GM23248 (cell line): ENCODE measurements at regions not wholly inside any gene's neighbourhood (a gene's known extent, or its start where the extent isn't known, plus 50 kb on each side); places are given as distances from the start of the nearest gene placed in this dataset.

Source experiments
- DNase-seq: peaks from one replicate; pipeline ENCODE4 v3.0.0-alpha.2; 2015
- H2AFZ ChIP-seq: fragments of 200-600 bp; sonication (generic); 2 replicates; pipeline ENCODE4 v1.6.1; 2016; ENCODE audit warnings: antibody characterized with exemption
- H3F3A ChIP-seq: fragments of 200-600 bp; sonication (generic); 2 replicates; pipeline ENCODE4 v1.6.1; 2016; ENCODE audit warnings: mild to moderate bottlenecking, antibody characterized with exemption, mixed run types; ENCODE audit not compliant: insufficient read depth
- H3K27ac ChIP-seq: fragments of 200-600 bp; sonication (generic); 2 replicates; pipeline ENCODE4 v1.5.1; 2016; ENCODE audit warnings: mild to moderate bottlenecking
- H3K27me3 ChIP-seq: fragments of 200-600 bp; sonication (generic); replicated peaks from 2 replicates; pipeline ENCODE4 v1.6.1; 2016; ENCODE audit warnings: mild to moderate bottlenecking; ENCODE audit not compliant: insufficient read depth
- H3K36me3 ChIP-seq: fragments of 200-600 bp; sonication (generic); 2 replicates; pipeline ENCODE4 v1.6.1; 2016; ENCODE audit warnings: low read depth, mild to moderate bottlenecking
- H3K4me1 ChIP-seq: fragments of 200-600 bp; sonication (generic); 2 replicates; pipeline ENCODE4 v1.6.1; 2016; ENCODE audit warnings: mild to moderate bottlenecking; ENCODE audit not compliant: insufficient read depth
- H3K4me2 ChIP-seq: fragments of 200-600 bp; sonication (generic); one replicate; pipeline ENCODE4 v1.6.1; 2016; ENCODE audit warnings: mild to moderate bottlenecking; ENCODE audit not compliant: unreplicated experiment
- H3K4me3 ChIP-seq: fragments of 200-600 bp; sonication (generic); 2 replicates; pipeline ENCODE4 v1.5.1; 2016; ENCODE audit warnings: mild to moderate bottlenecking
- H3K79me2 ChIP-seq: fragments of 200-600 bp; sonication (generic); 2 replicates; pipeline ENCODE4 v1.6.1; 2016; ENCODE audit warnings: mild to moderate bottlenecking; ENCODE audit not compliant: insufficient read depth
- H3K9ac ChIP-seq: fragments of 200-600 bp; sonication (generic); 2 replicates; pipeline ENCODE4 v1.6.1; 2016; ENCODE audit warnings: mild to moderate bottlenecking
- H3K9me2 ChIP-seq: fragments of 200-600 bp; sonication (generic); 2 replicates; pipeline ENCODE4 v1.6.1; 2016; ENCODE audit warnings: mixed run types, mild to moderate bottlenecking, moderate library complexity; ENCODE audit not compliant: insufficient read depth
- H3K9me3 ChIP-seq: fragments of 200-600 bp; sonication (generic); one replicate; pipeline ENCODE4 v1.6.1; 2017; ENCODE audit warnings: low read depth
- H4K20me1 ChIP-seq: fragments of 200-600 bp; sonication (generic); 2 replicates; pipeline ENCODE4 v1.6.0; 2016; ENCODE audit not compliant: insufficient read depth
- EZH2 ChIP-seq: fragments of 200-600 bp; sonication (generic); IDR thresholded peaks from 2 replicates; pipeline ENCODE4 v1.6.1; 2018; ENCODE audit warnings: antibody characterized with exemption, mild to moderate bottlenecking; ENCODE audit not compliant: insufficient read depth, poor library complexity, severe bottlenecking
- EZH2phosphoT487 ChIP-seq: fragments of 200-600 bp; sonication (generic); IDR thresholded peaks from 2 replicates; pipeline ENCODE4 v1.6.1; 2018; ENCODE audit warnings: antibody characterized with exemption, moderate library complexity, mild to moderate bottlenecking, low read depth; ENCODE audit not compliant: insufficient read depth
- WGBS, 2 experiments: methylation state at CpG; one replicate each; pipeline ENCODE4 v1.1.6; 2015 to 2017; ENCODE audit warnings: low lambda C conversion rate in 2 of 2, low coverage in 1 of 2; ENCODE audit errors: missing lambda C conversion rate in 2 of 2; 5-methylcytosine and 5-hydroxymethylcytosine counted together
- in situ Hi-C: fragments of 300-500 bp; cut with MboI; formaldehyde crosslinking; loops from 2 replicates; pipeline ENCODE4 v1.15.0; 2020

DNA sequence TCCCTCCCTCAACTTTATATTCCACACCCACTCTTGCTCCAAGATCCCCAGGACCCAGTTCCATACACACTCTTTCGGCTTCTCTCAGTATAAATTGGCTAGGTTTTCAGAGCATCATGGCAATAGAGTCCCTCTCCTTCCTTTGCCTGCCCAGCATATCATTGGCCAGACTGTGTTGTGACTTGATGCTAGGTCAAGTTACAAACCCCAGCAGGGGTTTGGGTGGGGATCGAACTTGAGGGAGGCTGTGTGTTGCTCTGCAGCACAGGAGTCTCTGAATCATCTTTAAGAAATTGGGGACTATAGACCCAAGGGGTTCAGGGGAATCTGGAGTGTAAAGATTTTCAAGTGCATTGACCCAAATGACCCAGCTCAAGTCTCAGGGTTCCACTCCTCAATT, 477.5 kb upstream of the MEIS1 start:
- Histone ChIP-seq H2AFZ (no peak overlapping the region), H3K27ac (no peak overlapping the region), H3K9me2 (no peaks in the 10 kb centered on the region), H3K79me2 (no peaks in the 10 kb centered on the region), H3K9me3 (no peaks in the 10 kb centered on the region), H3K36me3 (no peaks in the 10 kb centered on the region), H3K9ac (no peak overlapping the region), H3K4me1 (no peaks in the 10 kb centered on the region), H3K4me3 (no peak overlapping the region), H4K20me1 (no peaks in the 10 kb centered on the region), H3K4me2 (no peak overlapping the region), H3K27me3 (no peaks in the 10 kb centered on the region), H3F3A (no peaks in the 10 kb centered on the region)
- in situ Hi-C loops = no loop called here
- no peak for DNase-seq
- 28 to 40% methylated on average over 2 of the region's 2 CpGs for WGBS, 2 experiments
- TF ChIP-seq EZH2 (no peak), EZH2phosphoT487 (no peak)

DNA sequence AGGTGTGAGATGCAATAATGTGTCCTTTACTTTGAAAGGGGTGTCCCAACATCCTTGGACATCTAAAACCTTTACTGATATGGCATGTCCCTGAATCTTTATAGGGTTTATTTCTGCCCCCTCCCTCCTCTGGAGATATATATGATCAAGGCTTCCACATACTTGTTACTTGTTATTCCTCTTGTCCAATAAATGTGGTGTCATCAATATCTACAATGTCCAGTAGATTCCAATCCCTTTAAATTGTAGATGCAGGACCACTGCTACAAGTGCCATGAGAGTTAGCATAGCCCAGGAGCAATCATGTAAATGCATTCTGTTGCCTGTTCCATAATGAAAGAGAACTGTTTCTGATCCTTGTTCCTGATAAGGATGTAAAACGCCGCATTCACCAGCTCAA, 479.7 kb upstream of the MEIS1 start:
- Histone ChIP-seq H3K9me3 (no peaks in the 10 kb centered on the region), H3K4me2 (no peak overlapping the region), H3K27me3 (no peaks in the 10 kb centered on the region), H3K4me3 (no peak overlapping the region), H3K79me2 (no peaks in the 10 kb centered on the region), H2AFZ (no peak overlapping the region), H3K27ac (no peak overlapping the region), H3K4me1 (no peaks in the 10 kb centered on the region), H3K9me2 (no peaks in the 10 kb centered on the region), H3F3A (no peaks in the 10 kb centered on the region), H3K36me3 (no peaks in the 10 kb centered on the region), H4K20me1 (no peaks in the 10 kb centered on the region), H3K9ac (no peak overlapping the region)
- in situ Hi-C loops = no loop called here
- DNase-seq = no peak
- no peak for TF ChIP-seq EZH2phosphoT487
- TF ChIP-seq EZH2 = no peak
- WGBS, 2 experiments = 75 to 84% methylated on average over 2 of the region's 2 CpGs

GRCh38 chr2:65952966-65953761, 481.8 kb upstream of the MEIS1 start:
- in situ Hi-C loops = no loop called here
- Histone ChIP-seq H3F3A (no peaks in the 10 kb centered on the region), H2AFZ (no peak overlapping the region), H3K4me3 (no peak overlapping the region), H3K27ac (no peak overlapping the region), H3K4me1 (no peaks in the 10 kb centered on the region), H4K20me1 (no peaks in the 10 kb centered on the region), H3K9ac (no peak overlapping the region), H3K27me3 (no peaks in the 10 kb centered on the region), H3K79me2 (no peaks in the 10 kb centered on the region), H3K36me3 (no peaks in the 10 kb centered on the region), H3K4me2 (no peak overlapping the region), H3K9me2 (no peaks in the 10 kb centered on the region), H3K9me3 (no peaks in the 10 kb centered on the region)
- 56% methylated on average over 5 of the region's 5 CpGs for WGBS, 2 experiments
- no peak for TF ChIP-seq EZH2
- TF ChIP-seq EZH2phosphoT487 = no peak
- no peak for DNase-seq

DNA sequence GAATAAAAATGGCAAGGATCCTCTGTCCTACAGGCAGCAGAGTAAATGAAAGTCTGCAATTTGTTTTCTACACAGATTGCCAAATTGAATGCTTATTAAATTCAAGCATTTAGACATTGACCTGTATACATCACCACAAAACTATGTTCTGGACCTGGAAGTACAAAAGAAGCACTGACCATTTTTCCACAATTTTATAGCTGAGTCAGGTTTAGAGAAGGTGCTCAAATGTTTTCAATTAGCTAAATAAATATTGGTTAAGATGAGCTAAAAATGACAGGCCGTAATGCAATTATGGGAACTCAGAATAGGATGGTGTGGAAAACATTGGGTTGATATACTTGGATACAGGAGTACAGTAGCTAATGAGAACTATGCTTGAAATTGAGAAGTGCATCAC, 490.7 kb upstream of the MEIS1 start:
- H3K27ac ChIP-seq = no peak overlapping the region
- 52 to 55% methylated on average over 1 of the region's 1 CpG for WGBS, 2 experiments
- no peaks in the 10 kb centered on the region for H3K9me2 ChIP-seq
- H2AFZ ChIP-seq = no peak overlapping the region
- H3K27me3 ChIP-seq = no peaks in the 10 kb centered on the region
- no peak for DNase-seq
- no peak overlapping the region for H3K4me3 ChIP-seq
- in situ Hi-C loops = no loop called here
- H4K20me1 ChIP-seq = no peaks in the 10 kb centered on the region
- no peaks in the 10 kb centered on the region for H3K36me3 ChIP-seq
- H3F3A ChIP-seq = no peaks in the 10 kb centered on the region
- no peaks in the 10 kb centered on the region for H3K4me1 ChIP-seq
- H3K4me2 ChIP-seq = no peak overlapping the region
- H3K79me2 ChIP-seq = no peaks in the 10 kb centered on the region
- H3K9me3 ChIP-seq = no peaks in the 10 kb centered on the region
- H3K9ac ChIP-seq = no peak overlapping the region
- TF ChIP-seq EZH2phosphoT487 (no peak), EZH2 (no peak)
